Chondrocyte (in vitro differentiated cells): ENCODE measurements at regions not wholly inside any gene's neighbourhood (a gene's known extent, or its start where the extent isn't known, plus 50 kb on each side); places are given as distances from the start of the nearest gene placed in this dataset.

Experiments used
- DNase-seq: peaks from one replicate; pipeline ENCODE4 v3.0.0; 2021; ENCODE audit warnings: mixed read lengths, low spot score
- H3K27ac Mint-ChIP-seq: one replicate; pipeline ENCODE4 v1.8.0; 2021; ENCODE audit warnings: mild to moderate bottlenecking, moderate library complexity, mixed read lengths; ENCODE audit not compliant: unreplicated experiment
- H3K27me3 Mint-ChIP-seq: 2 replicates; pipeline ENCODE4 v1.8.0; 2021; ENCODE audit warnings: low read depth, mixed read lengths
- H3K36me3 Mint-ChIP-seq: 2 replicates; pipeline ENCODE4 v1.8.0; 2021; ENCODE audit warnings: low read depth, mixed read lengths
- H3K4me1 Mint-ChIP-seq: 2 replicates; pipeline ENCODE4 v1.8.0; 2021; ENCODE audit warnings: low read depth, mild to moderate bottlenecking, mixed read lengths
- H3K4me3 Mint-ChIP-seq: one replicate; pipeline ENCODE4 v1.8.0; 2021; ENCODE audit warnings: mild to moderate bottlenecking, moderate library complexity, mixed read lengths; ENCODE audit not compliant: unreplicated experiment
- H3K9me3 Mint-ChIP-seq: 2 replicates; pipeline ENCODE4 v1.8.0; 2021; ENCODE audit warnings: low read depth, mixed read lengths
- TF ChIP-seq, protein P1 (sequence below): fragments of 200-600 bp; sonication (generic); IDR thresholded peaks from 2 replicates; pipeline ENCODE4 v1.5.0; 2021; ENCODE audit warnings: antibody characterized with exemption, mild to moderate bottlenecking, moderate library complexity

GRCh38 chr12:113659015-113659414, 187.3 kb upstream of the LHX5 start:
- TF ChIP-seq, protein P1, sequence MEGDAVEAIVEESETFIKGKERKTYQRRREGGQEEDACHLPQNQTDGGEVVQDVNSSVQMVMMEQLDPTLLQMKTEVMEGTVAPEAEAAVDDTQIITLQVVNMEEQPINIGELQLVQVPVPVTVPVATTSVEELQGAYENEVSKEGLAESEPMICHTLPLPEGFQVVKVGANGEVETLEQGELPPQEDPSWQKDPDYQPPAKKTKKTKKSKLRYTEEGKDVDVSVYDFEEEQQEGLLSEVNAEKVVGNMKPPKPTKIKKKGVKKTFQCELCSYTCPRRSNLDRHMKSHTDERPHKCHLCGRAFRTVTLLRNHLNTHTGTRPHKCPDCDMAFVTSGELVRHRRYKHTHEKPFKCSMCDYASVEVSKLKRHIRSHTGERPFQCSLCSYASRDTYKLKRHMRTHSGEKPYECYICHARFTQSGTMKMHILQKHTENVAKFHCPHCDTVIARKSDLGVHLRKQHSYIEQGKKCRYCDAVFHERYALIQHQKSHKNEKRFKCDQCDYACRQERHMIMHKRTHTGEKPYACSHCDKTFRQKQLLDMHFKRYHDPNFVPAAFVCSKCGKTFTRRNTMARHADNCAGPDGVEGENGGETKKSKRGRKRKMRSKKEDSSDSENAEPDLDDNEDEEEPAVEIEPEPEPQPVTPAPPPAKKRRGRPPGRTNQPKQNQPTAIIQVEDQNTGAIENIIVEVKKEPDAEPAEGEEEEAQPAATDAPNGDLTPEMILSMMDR, result no peak
- Mint-ChIP-seq H3K4me3 (no peak overlapping the region), H3K9me3 (peaks cover 19% of the 10 kb centered on the region), H3K36me3 (peaks cover 1% of the 10 kb centered on the region), H3K27me3 (peaks cover 18% of the 10 kb centered on the region), H3K27ac (no peak overlapping the region), H3K4me1 (no peaks in the 10 kb centered on the region)
- DNase-seq, result no peak

DNA sequence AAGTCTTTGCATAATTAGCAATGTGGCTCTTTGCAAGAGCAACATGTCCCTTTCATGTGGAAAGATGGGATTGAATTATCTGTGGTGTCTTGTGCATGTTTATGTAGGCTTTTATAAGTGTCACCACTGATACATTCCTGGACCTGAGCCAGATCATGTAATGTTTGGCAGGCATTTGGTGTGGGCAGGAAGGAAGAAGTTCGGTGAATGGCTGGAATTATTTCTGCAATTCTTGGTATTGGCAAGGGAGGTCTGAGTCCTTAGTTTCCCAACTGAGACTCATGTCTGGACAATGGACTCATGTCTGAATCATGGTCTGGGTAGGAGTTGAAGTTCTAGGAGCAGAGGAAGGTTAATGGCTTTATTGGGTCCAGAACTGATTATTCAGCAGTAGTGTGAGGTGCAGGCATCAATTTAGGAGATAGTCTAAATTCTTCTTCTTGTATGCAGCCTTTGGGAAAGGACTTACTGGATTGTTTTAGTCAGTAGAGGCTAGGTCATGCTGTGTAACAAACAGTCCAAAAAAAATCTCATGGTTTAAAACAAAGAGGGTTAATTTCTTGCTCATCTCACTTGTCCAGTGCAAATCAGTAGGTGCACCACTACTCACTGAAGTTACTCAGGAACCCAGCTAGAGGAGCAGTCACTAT, 186.5 kb upstream of the LHX5 start:
- TF ChIP-seq, protein P1, result no peak
- Mint-ChIP-seq H3K27me3 (peaks cover 15% of the 10 kb centered on the region), H3K9me3 (peaks cover 25% of the 10 kb centered on the region), H3K4me1 (no peaks in the 10 kb centered on the region), H3K27ac (no peak overlapping the region), H3K4me3 (no peak overlapping the region), H3K36me3 (peaks cover 1% of the 10 kb centered on the region)
- DNase-seq, result no peak

GRCh38 chr12:113655919-113656318, 184.2 kb upstream of the LHX5 start:
- TF ChIP-seq, protein P1, result no peak
- H3K27me3 Mint-ChIP-seq, result peaks cover 7% of the 10 kb centered on the region
- peaks cover 25% of the 10 kb centered on the region for H3K9me3 Mint-ChIP-seq
- no peak for DNase-seq
- no peak overlapping the region for H3K4me3 Mint-ChIP-seq
- H3K4me1 Mint-ChIP-seq, result no peaks in the 10 kb centered on the region
- no peak overlapping the region for H3K27ac Mint-ChIP-seq
- peaks cover 1% of the 10 kb centered on the region for H3K36me3 Mint-ChIP-seq

- Mint-ChIP-seq H3K36me3 (peaks cover 1% of the 10 kb centered on the region), H3K27me3 (peaks cover 7% of the 10 kb centered on the region), H3K4me3 (no peak overlapping the region), H3K4me1 (no peaks in the 10 kb centered on the region), H3K27ac (no peak overlapping the region), H3K9me3 (peaks cover 25% of the 10 kb centered on the region)
- DNase-seq, result no peak
- TF ChIP-seq, protein P1, result no peak
Observed at GRCh38 chr12:113655479-113655878, 183.8 kb upstream of the LHX5 start.

DNA sequence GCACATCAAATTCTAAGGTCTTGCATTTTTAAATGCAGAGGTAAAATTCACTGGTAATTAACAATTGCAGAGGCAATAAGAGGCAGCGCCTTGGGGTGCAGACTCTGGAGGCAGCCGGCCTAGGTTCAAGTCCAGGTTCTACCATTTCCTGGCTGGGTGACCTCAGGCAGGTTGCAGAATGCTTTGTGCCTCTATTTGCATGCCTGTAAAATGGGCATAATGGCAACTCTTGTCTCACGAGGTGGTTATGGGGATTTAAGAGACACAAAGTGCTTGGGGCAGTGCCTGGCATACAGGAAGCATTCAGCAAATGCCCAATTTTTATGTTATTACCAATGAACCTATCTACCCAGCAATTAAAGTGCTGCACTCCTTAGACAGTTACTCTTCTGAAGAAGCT, 180.0 kb upstream of the LHX5 start:
- TF ChIP-seq, protein P1, result no peak
- Mint-ChIP-seq H3K4me1 (no peaks in the 10 kb centered on the region), H3K9me3 (peaks cover 16% of the 10 kb centered on the region), H3K27ac (no peak overlapping the region), H3K4me3 (no peak overlapping the region), H3K27me3 (peaks cover 25% of the 10 kb centered on the region), H3K36me3 (peaks cover under 1% of the 10 kb centered on the region)
- DNase-seq, result no peak
